GM12892 (cell line): ENCODE measurements at regions not wholly inside any gene's neighbourhood (a gene's known extent, or its start where the extent isn't known, plus 50 kb on each side); places are given as distances from the start of the nearest gene placed in this dataset.

Experiments
- POLR2A ChIP-seq: IDR thresholded peaks from 2 replicates; pipeline ENCODE4 v1.6.1; 2011; ENCODE audit warnings: low read depth, low read length, control low read depth
- POLR2AphosphoS5 ChIP-seq: IDR thresholded peaks from 2 replicates; pipeline ENCODE4 v1.6.1; 2011; ENCODE audit warnings: low read depth, low read length, control low read depth
- TAF1 ChIP-seq: IDR thresholded peaks from 2 replicates; pipeline ENCODE4 v1.6.1; 2011; ENCODE audit warnings: low read depth, mild to moderate bottlenecking, control low read depth, low read length, borderline replicate concordance

- TF ChIP-seq POLR2AphosphoS5, result no peak
- TF ChIP-seq POLR2A, result no peak
- TF ChIP-seq TAF1, result no peak
These were observed 109.3 kb upstream of the DST start for GRCh38 chr6:56752009-56752408.
